Lower lobe of right lung (tissue), 2 donors: ENCODE measurements at regions not wholly inside any gene's neighbourhood (a gene's known extent, or its start where the extent isn't known, plus 50 kb on each side); places are given as distances from the start of the nearest gene placed in this dataset.

ENCODE experiments used
- ATAC-seq, 2 donors: fragments of 200-7000 bp; cut with Tn5 transposase; one replicate each; pipeline ENCODE4 v1.9.1; 2020 to 2022; ENCODE audit warnings: mild to moderate bottlenecking in 2 of 2, moderate library complexity in 2 of 2
- DNase-seq: peaks from one replicate; pipeline ENCODE4 v3.0.0-alpha.2; 2020
- H3K27ac ChIP-seq: fragments of 200-600 bp; one replicate; pipeline ENCODE4 v1.8.0; 2022
- H3K27me3 ChIP-seq: fragments of 200-600 bp; one replicate; pipeline ENCODE4 v1.8.0; 2022; ENCODE audit warnings: low read depth
- H3K36me3 ChIP-seq: fragments of 200-600 bp; one replicate; pipeline ENCODE4 v1.8.0; 2022; ENCODE audit warnings: mild to moderate bottlenecking
- H3K4me1 ChIP-seq: fragments of 200-600 bp; one replicate; pipeline ENCODE4 v1.8.0; 2022
- H3K4me3 ChIP-seq: fragments of 200-600 bp; one replicate; pipeline ENCODE4 v1.8.0; 2022; ENCODE audit warnings: mild to moderate bottlenecking
- H3K9me3 ChIP-seq: fragments of 200-600 bp; one replicate; pipeline ENCODE4 v1.8.0; 2022
- intact Hi-C: fragments of 100-400 bp; cut with DNase I; formaldehyde crosslinking; loops from one replicate; pipeline ENCODE4 v1.11.0; 2022
- TF ChIP-seq, protein P1 (sequence below): fragments of 200-600 bp; IDR thresholded peaks from one replicate; pipeline ENCODE4 v1.8.0; 2022; ENCODE audit warnings: antibody characterized with exemption, mild to moderate bottlenecking
- donor health status: DM: no; HTN: yes; CAD: no; lungs with severe emphysema.

DNA sequence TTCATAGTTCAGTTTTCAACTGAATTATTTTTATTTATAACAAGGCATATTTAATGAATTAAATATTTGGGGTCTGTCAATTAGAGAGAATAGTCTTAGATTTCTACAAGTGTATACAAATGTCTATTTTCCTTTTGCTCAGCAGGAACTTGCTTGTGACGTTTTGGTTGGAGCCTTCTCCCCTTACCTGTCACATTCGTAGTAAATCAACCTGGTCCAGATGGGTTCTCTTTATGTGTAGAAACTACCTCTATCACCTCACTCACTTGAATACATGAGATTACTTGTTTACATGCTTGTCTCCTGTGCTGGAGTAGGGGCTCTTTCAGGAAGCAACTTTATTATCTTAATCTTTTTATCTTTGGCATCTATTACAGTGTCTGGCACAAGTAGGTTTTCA is 938.3 kb upstream of the IGFBP7 start:
- Histone ChIP-seq H3K4me3 (no peak overlapping the region), H3K4me1 (no peaks in the 10 kb centered on the region), H3K9me3 (no peaks in the 10 kb centered on the region), H3K27ac (no peak overlapping the region), H3K27me3 (no peaks in the 10 kb centered on the region), H3K36me3 (no peaks in the 10 kb centered on the region)
- TF ChIP-seq, protein P1, sequence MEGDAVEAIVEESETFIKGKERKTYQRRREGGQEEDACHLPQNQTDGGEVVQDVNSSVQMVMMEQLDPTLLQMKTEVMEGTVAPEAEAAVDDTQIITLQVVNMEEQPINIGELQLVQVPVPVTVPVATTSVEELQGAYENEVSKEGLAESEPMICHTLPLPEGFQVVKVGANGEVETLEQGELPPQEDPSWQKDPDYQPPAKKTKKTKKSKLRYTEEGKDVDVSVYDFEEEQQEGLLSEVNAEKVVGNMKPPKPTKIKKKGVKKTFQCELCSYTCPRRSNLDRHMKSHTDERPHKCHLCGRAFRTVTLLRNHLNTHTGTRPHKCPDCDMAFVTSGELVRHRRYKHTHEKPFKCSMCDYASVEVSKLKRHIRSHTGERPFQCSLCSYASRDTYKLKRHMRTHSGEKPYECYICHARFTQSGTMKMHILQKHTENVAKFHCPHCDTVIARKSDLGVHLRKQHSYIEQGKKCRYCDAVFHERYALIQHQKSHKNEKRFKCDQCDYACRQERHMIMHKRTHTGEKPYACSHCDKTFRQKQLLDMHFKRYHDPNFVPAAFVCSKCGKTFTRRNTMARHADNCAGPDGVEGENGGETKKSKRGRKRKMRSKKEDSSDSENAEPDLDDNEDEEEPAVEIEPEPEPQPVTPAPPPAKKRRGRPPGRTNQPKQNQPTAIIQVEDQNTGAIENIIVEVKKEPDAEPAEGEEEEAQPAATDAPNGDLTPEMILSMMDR: no peak
- DNase-seq (no peak), ATAC-seq (no peak)
- intact Hi-C loops: no loop called here

DNA sequence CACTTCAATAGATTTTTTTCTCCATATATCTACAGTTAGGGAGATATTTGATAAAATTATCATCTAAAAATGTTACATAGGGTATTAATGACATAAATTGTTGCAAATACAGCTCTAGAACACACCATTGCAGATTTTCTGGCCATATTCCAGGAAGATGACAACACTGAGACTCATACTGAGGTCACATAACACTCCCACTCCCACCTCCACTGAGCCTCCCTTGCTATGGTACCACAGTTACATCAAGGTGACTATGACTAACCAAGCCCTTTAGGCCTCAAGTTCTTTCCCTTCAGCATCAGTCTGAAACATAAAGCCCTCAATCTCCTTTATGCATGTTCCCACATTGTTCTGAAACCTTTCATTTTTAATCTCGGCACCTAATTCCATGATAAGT is 932.0 kb upstream of the IGFBP7 start:
- Histone ChIP-seq H3K27me3 (no peaks in the 10 kb centered on the region), H3K27ac (no peak overlapping the region), H3K4me3 (no peak overlapping the region), H3K9me3 (no peaks in the 10 kb centered on the region), H3K36me3 (no peaks in the 10 kb centered on the region), H3K4me1 (no peaks in the 10 kb centered on the region)
- DNase-seq: no peak
- TF ChIP-seq, protein P1: no peak
- intact Hi-C loops: no loop called here
- no peak for ATAC-seq

DNA sequence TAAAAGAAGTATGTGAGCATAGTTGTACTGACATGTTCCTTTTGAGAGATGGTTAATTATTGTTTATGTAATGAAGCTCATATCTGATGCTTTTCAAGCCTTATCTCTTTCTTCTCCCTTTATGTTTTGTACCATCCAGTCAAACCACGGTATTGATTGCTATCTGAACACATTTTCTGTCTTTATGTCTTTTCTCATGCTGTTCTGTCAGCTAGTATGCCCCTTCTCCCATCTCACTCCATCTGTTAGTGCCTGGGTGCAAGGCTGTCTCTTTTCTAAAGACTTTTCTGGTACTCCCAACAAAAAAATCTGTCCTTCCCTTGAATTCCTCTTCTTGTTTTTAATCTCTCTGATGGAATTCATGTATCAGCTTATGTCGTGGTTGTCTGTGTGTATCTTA is 883.8 kb upstream of the IGFBP7 start:
- intact Hi-C loops: no loop called here

DNA sequence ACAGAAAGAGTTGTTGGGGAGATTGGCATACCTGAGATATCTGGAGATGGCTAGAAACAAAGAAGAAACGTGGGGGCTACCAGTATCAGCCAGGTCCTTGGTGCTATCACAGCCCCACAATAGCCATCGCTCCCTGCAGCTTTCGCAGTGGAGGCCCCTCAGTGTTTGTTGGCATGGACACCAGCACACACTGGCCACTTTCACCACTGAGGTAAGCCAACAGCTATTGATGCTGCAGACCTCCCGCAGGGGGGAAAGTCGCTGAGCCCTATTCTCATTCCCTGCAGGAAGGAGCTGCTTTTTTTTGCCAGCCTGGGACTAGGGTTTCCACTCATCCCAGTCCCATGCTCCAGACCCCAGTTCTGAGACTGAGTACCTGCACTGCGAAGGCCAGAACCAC is 879.2 kb upstream of the IGFBP7 start:
- TF ChIP-seq, protein P1: no peak
- intact Hi-C loops: no loop called here
- no peak for ATAC-seq
- Histone ChIP-seq H3K4me3 (no peak overlapping the region), H3K27me3 (no peaks in the 10 kb centered on the region), H3K9me3 (no peaks in the 10 kb centered on the region), H3K36me3 (no peaks in the 10 kb centered on the region), H3K4me1 (no peaks in the 10 kb centered on the region), H3K27ac (no peak overlapping the region)
- DNase-seq: no peak

More for the DNA sequence above, 883.8 kb upstream of the IGFBP7 start:
- H3K36me3 ChIP-seq: no peaks in the 10 kb centered on the region
- H3K4me3 ChIP-seq: no peak overlapping the region
- no peak for ATAC-seq
- no peak overlapping the region for H3K27ac ChIP-seq
- no peaks in the 10 kb centered on the region for H3K9me3 ChIP-seq
- no peaks in the 10 kb centered on the region for H3K4me1 ChIP-seq
- H3K27me3 ChIP-seq: no peaks in the 10 kb centered on the region
- TF ChIP-seq, protein P1: no peak
- DNase-seq: no peak

DNA sequence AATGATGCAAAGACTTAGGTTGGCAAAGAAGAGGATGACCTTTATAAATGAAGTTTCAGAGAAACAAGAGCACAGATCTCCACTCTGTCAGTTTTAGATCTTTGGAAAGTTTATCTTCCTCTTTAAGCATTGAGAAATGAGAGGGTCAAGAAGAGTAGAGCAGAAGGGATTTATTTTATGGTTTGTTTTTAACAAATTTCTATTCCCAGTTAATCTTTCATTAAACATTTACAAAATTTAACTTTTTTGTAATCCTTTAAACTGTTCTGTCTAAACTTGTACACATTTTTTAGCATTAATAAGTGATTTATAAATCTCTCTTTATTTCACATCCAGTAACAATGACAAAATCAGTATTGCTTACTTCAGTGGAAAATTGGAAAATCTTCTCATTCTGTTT is 875.0 kb upstream of the IGFBP7 start:
- no peak for DNase-seq
- TF ChIP-seq, protein P1: no peak
- intact Hi-C loops: no loop called here
- no peak overlapping the region for H3K27ac ChIP-seq
- no peak for ATAC-seq
- no peaks in the 10 kb centered on the region for H3K36me3 ChIP-seq
- no peaks in the 10 kb centered on the region for H3K9me3 ChIP-seq
- no peaks in the 10 kb centered on the region for H3K27me3 ChIP-seq
- H3K4me3 ChIP-seq: no peak overlapping the region
- no peaks in the 10 kb centered on the region for H3K4me1 ChIP-seq

DNA sequence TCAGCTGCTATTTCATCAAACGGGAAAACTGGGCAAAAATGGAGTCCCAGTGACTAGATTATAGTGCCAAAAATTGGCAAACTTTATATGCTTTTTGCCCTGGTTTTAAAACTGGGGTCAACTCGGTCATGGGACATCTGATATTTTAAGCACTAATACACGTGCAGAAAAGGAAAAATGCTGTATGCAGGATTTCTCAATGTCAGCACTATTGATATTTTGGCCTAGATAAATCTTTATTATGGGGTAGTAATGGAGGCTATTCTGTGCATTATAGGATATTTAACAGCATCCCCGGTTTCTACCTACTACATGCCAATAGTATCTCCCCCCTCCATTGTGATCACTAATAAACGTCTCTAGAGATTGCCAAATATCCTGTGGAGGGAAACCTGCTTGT is 870.9 kb upstream of the IGFBP7 start:
- H3K36me3 ChIP-seq: no peaks in the 10 kb centered on the region
- no peaks in the 10 kb centered on the region for H3K27me3 ChIP-seq
- DNase-seq (no peak), ATAC-seq (no peak)
- no peaks in the 10 kb centered on the region for H3K4me1 ChIP-seq
- TF ChIP-seq, protein P1: no peak
- no peak overlapping the region for H3K4me3 ChIP-seq
- H3K9me3 ChIP-seq: no peaks in the 10 kb centered on the region
- intact Hi-C loops: no loop called here
- no peak overlapping the region for H3K27ac ChIP-seq
